KMS-11 (cell line): ENCODE measurements at regions not wholly inside any gene's neighbourhood (a gene's known extent, or its start where the extent isn't known, plus 50 kb on each side); places are given as distances from the start of the nearest gene placed in this dataset.
"Not testable (repeated sequence)": the region's sequence is repeated elsewhere in the genome, so short reads cannot be mapped to it uniquely, and the experiment has no call there.

Source experiments
- H2AFZ ChIP-seq: fragments of 200-600 bp; sonication (generic); 2 replicates; pipeline ENCODE4 v1.6.1; 2016; ENCODE audit warnings: antibody characterized with exemption, mixed run types, low read depth
- H3K27ac ChIP-seq: fragments of 200-600 bp; sonication (generic); 2 replicates; pipeline ENCODE4 v1.6.1; 2016; ENCODE audit warnings: mild to moderate bottlenecking, mixed run types
- H3K27me3 ChIP-seq: fragments of 200-600 bp; sonication (generic); 2 replicates; pipeline ENCODE4 v1.6.1; 2017; ENCODE audit warnings: mild to moderate bottlenecking, low read depth, mixed run types, moderate library complexity; ENCODE audit not compliant: insufficient read depth
- H3K36me3 ChIP-seq: fragments of 200-600 bp; sonication (generic); 2 replicates; pipeline ENCODE4 v1.6.1; 2017; ENCODE audit warnings: mild to moderate bottlenecking, mixed run types; ENCODE audit not compliant: insufficient read depth
- H3K4me1 ChIP-seq: fragments of 200-600 bp; sonication (generic); 2 replicates; pipeline ENCODE4 v1.6.1; 2016; ENCODE audit warnings: mild to moderate bottlenecking, low read depth, mixed run types; ENCODE audit not compliant: poor library complexity, severe bottlenecking
- H3K4me2 ChIP-seq: fragments of 200-600 bp; sonication (generic); 2 replicates; pipeline ENCODE4 v1.7.0; 2016; ENCODE audit warnings: mild to moderate bottlenecking, mixed run types
- H3K4me3 ChIP-seq: fragments of 200-600 bp; sonication (generic); IDR thresholded peaks from 2 replicates; pipeline ENCODE4 v1.6.1; 2017; ENCODE audit warnings: low read depth, low read length, mixed read lengths; ENCODE audit not compliant: insufficient read depth
- H3K79me2 ChIP-seq: fragments of 200-600 bp; sonication (generic); 2 replicates; pipeline ENCODE4 v1.6.1; 2016; ENCODE audit warnings: low read depth, mixed run types; ENCODE audit not compliant: insufficient read depth
- H3K9ac ChIP-seq: fragments of 200-600 bp; sonication (generic); 2 replicates; pipeline ENCODE4 v1.6.1; 2016; ENCODE audit warnings: mild to moderate bottlenecking, mixed run types
- H4K20me1 ChIP-seq: fragments of 200-600 bp; sonication (generic); 2 replicates; pipeline ENCODE4 v1.6.1; 2016; ENCODE audit warnings: mild to moderate bottlenecking, mixed run types; ENCODE audit not compliant: insufficient read depth

GRCh38 chr1:149275802-149276201 is 172.5 kb upstream of the NBPF9 start:
- H3K36me3 ChIP-seq, H3K9ac ChIP-seq, H2AFZ ChIP-seq, H3K79me2 ChIP-seq, H3K4me3 ChIP-seq, H3K4me2 ChIP-seq, H3K27me3 ChIP-seq, H4K20me1 ChIP-seq, H3K27ac ChIP-seq, H3K4me1 ChIP-seq: not testable (repeated sequence)

- not testable (repeated sequence) for H3K27ac ChIP-seq, H3K4me2 ChIP-seq, H3K27me3 ChIP-seq, H3K4me3 ChIP-seq, H3K79me2 ChIP-seq, H4K20me1 ChIP-seq, H2AFZ ChIP-seq, H3K9ac ChIP-seq, H3K4me1 ChIP-seq, H3K36me3 ChIP-seq
These were observed 173.1 kb upstream of the NBPF9 start for GRCh38 chr1:149276496-149276895.

GRCh38 chr1:149278156-149278555 is 174.8 kb upstream of the NBPF9 start:
- not testable (repeated sequence) for H3K4me3 ChIP-seq, H3K36me3 ChIP-seq, H3K4me1 ChIP-seq, H4K20me1 ChIP-seq, H3K79me2 ChIP-seq, H3K27ac ChIP-seq, H3K27me3 ChIP-seq, H2AFZ ChIP-seq, H3K9ac ChIP-seq, H3K4me2 ChIP-seq

GRCh38 chr1:149279015-149279414 is 175.7 kb upstream of the NBPF9 start:
- not testable (repeated sequence) for H3K4me2 ChIP-seq, H3K4me3 ChIP-seq, H3K79me2 ChIP-seq, H3K36me3 ChIP-seq, H4K20me1 ChIP-seq, H3K27me3 ChIP-seq, H3K9ac ChIP-seq, H3K4me1 ChIP-seq, H3K27ac ChIP-seq, H2AFZ ChIP-seq

- H3K36me3 ChIP-seq, H3K4me3 ChIP-seq, H3K27me3 ChIP-seq, H2AFZ ChIP-seq, H3K27ac ChIP-seq, H3K9ac ChIP-seq, H4K20me1 ChIP-seq, H3K79me2 ChIP-seq, H3K4me1 ChIP-seq, H3K4me2 ChIP-seq: not testable (repeated sequence)
These were observed 176.2 kb upstream of the NBPF9 start for GRCh38 chr1:149279512-149279911.

GRCh38 chr1:149284773-149285172 is 181.4 kb upstream of the NBPF9 start:
- H3K79me2 ChIP-seq, H3K36me3 ChIP-seq, H3K4me1 ChIP-seq, H4K20me1 ChIP-seq, H3K9ac ChIP-seq, H2AFZ ChIP-seq, H3K4me3 ChIP-seq, H3K27me3 ChIP-seq, H3K4me2 ChIP-seq, H3K27ac ChIP-seq: not testable (repeated sequence)

GRCh38 chr1:149285205-149285604 is 181.9 kb upstream of the NBPF9 start:
- not testable (repeated sequence) for H3K27me3 ChIP-seq

GRCh38 chr1:149285638-149286037 is 182.3 kb upstream of the NBPF9 start:
- H3K27ac ChIP-seq, H3K27me3 ChIP-seq, H3K9ac ChIP-seq, H3K4me3 ChIP-seq, H3K4me2 ChIP-seq, H3K79me2 ChIP-seq, H2AFZ ChIP-seq, H3K4me1 ChIP-seq, H3K36me3 ChIP-seq, H4K20me1 ChIP-seq: not testable (repeated sequence)

More at GRCh38 chr1:149285205-149285604, 181.9 kb upstream of the NBPF9 start:
- not testable (repeated sequence) for H2AFZ ChIP-seq, H3K4me1 ChIP-seq, H3K4me2 ChIP-seq, H3K27ac ChIP-seq, H3K79me2 ChIP-seq, H4K20me1 ChIP-seq, H3K9ac ChIP-seq, H3K4me3 ChIP-seq, H3K36me3 ChIP-seq

- H3K79me2 ChIP-seq, H3K9ac ChIP-seq, H3K36me3 ChIP-seq, H2AFZ ChIP-seq, H3K27ac ChIP-seq, H3K4me3 ChIP-seq, H3K27me3 ChIP-seq, H3K4me2 ChIP-seq, H4K20me1 ChIP-seq, H3K4me1 ChIP-seq: not testable (repeated sequence)
These were observed 185.2 kb upstream of the NBPF9 start for GRCh38 chr1:149288580-149288979.

- not testable (repeated sequence) for H4K20me1 ChIP-seq, H3K4me2 ChIP-seq, H3K79me2 ChIP-seq, H3K36me3 ChIP-seq, H3K27ac ChIP-seq, H3K9ac ChIP-seq, H3K4me1 ChIP-seq, H3K27me3 ChIP-seq, H3K4me3 ChIP-seq, H2AFZ ChIP-seq
These were observed 174.2 kb upstream of the NBPF19 start for GRCh38 chr1:149300478-149301218.

GRCh38 chr1:149301282-149301681 is 173.6 kb upstream of the NBPF19 start:
- H3K36me3 ChIP-seq, H3K27me3 ChIP-seq, H3K4me3 ChIP-seq, H3K27ac ChIP-seq, H2AFZ ChIP-seq, H4K20me1 ChIP-seq, H3K9ac ChIP-seq, H3K79me2 ChIP-seq, H3K4me2 ChIP-seq, H3K4me1 ChIP-seq: not testable (repeated sequence)
